Psoas muscle (tissue), 7 donors: ENCODE measurements at regions not wholly inside any gene's neighbourhood (a gene's known extent, or its start where the extent isn't known, plus 50 kb on each side); places are given as distances from the start of the nearest gene placed in this dataset.
"Not testable (repeated sequence)": the region's sequence is repeated elsewhere in the genome, so short reads cannot be mapped to it uniquely, and the experiment has no call there.

Source experiments
- ATAC-seq, 4 donors: fragments of 200-7000 bp; cut with Tn5 transposase; one replicate each; pipeline ENCODE4 v1.9.1; 2020; ENCODE audit warnings: moderate library complexity in 3 of 4, mild to moderate bottlenecking in 2 of 4
- DNase-seq, 2 donors: peaks; one replicate each; pipeline ENCODE4 v3.0.0-alpha.2; 2020
- H3K27ac ChIP-seq: fragments of 200-600 bp; one replicate; pipeline ENCODE4 v1.8.0; 2022
- H3K27me3 ChIP-seq, 3 donors: fragments of 200-600 bp in 1 of 3; one replicate each; pipeline versions ENCODE4 v1.6.1 to v1.8.0; 2013 to 2022; ENCODE audit warnings: low read length in 2 of 3, mild to moderate bottlenecking in 2 of 3, moderate library complexity in 1 of 3; ENCODE audit not compliant: insufficient read depth in 3 of 3
- H3K36me3 ChIP-seq, 2 donors: fragments of 200-600 bp in 1 of 2; one replicate each; pipeline versions ENCODE4 v1.6.1 to v1.8.0; 2013 to 2022; ENCODE audit warnings: low read depth in 1 of 2, mild to moderate bottlenecking in 1 of 2, moderate library complexity in 1 of 2; ENCODE audit not compliant: insufficient read depth in 1 of 2
- H3K4me1 ChIP-seq: fragments of 200-600 bp; one replicate; pipeline ENCODE4 v1.8.0; 2022
- H3K4me3 ChIP-seq: fragments of 200-600 bp; one replicate; pipeline ENCODE4 v1.8.0; 2022; ENCODE audit warnings: mild to moderate bottlenecking
- H3K9me3 ChIP-seq: fragments of 200-600 bp; one replicate; pipeline ENCODE4 v1.8.0; 2022
- WGBS, 3 donors: extraction: QIAGEN DNeasy Blood & Tissue Kit; methylation state at CpG; one replicate each; pipeline versions ENCODE4 v1.1.6 to v1.1.7; 2013; 5-methylcytosine and 5-hydroxymethylcytosine counted together
- intact Hi-C, 2 donors: fragments of 100-400 bp; cut with DNase I; formaldehyde crosslinking; loops; one replicate each; pipeline versions ENCODE4 v1.11.0 to v1.14.2; 2022
- TF ChIP-seq, protein P1 (sequence below): fragments of 200-600 bp; IDR thresholded peaks from one replicate; pipeline ENCODE4 v1.8.0; 2022; ENCODE audit warnings: antibody characterized with exemption
- donor health status: healthy with polysubstance abuse.
- donor health status: DM: no; HTN: no; CAD: no; lungs with moderate emphysema.
- donor health status: Bipolar disorder and iron deficiency.
- donor health status: healthy.
- donor health status: DM: yes; HTN: yes; CAD: no.
- donor health status: DM: no; HTN: no; CAD: no.
- donor health status: DM: yes; HTN: yes; CAD: no.

DNA sequence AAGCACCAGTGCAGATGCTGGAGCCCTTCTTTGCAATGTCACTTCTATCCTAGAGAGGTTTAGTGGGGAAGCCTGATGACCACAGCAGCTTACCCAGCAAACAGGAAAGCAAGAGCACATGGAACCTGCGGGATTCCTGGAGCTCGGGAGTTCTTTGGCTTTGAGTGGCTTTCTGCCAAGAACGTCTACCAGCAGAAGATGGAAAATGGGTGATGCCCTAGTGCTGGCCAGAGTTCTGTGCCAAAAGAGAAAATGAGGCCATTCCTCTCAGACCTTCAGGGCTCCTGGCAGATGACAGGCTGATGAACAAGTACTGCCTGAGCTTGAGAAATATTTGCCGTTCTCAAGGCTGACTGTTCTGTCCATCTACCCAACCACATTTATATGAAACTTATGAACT lies 332.1 kb upstream of the CCL2 start:
- Histone ChIP-seq H3K4me1 (no peaks in the 10 kb centered on the region), H3K27me3 (peaks cover 0 to 9% (median 0%) of the 10 kb centered on the region in 3 donors), H3K36me3 (no peaks in the 10 kb centered on the region), H3K9me3 (no peaks in the 10 kb centered on the region), H3K27ac (no peak overlapping the region), H3K4me3 (no peak overlapping the region)
- 30 to 43% (median 43%) methylated on average over 4 of the region's 4 CpGs for WGBS, 3 donors
- TF ChIP-seq, protein P1, sequence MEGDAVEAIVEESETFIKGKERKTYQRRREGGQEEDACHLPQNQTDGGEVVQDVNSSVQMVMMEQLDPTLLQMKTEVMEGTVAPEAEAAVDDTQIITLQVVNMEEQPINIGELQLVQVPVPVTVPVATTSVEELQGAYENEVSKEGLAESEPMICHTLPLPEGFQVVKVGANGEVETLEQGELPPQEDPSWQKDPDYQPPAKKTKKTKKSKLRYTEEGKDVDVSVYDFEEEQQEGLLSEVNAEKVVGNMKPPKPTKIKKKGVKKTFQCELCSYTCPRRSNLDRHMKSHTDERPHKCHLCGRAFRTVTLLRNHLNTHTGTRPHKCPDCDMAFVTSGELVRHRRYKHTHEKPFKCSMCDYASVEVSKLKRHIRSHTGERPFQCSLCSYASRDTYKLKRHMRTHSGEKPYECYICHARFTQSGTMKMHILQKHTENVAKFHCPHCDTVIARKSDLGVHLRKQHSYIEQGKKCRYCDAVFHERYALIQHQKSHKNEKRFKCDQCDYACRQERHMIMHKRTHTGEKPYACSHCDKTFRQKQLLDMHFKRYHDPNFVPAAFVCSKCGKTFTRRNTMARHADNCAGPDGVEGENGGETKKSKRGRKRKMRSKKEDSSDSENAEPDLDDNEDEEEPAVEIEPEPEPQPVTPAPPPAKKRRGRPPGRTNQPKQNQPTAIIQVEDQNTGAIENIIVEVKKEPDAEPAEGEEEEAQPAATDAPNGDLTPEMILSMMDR = no peak
- intact Hi-C loops = loop anchor here in 1 of 2 donors (10.0 kb wide), 1 partner anchor 222 kb away; no protein-coding TSS in a partner anchor
- DNase-seq = no peak
- ATAC-seq = no peak

DNA sequence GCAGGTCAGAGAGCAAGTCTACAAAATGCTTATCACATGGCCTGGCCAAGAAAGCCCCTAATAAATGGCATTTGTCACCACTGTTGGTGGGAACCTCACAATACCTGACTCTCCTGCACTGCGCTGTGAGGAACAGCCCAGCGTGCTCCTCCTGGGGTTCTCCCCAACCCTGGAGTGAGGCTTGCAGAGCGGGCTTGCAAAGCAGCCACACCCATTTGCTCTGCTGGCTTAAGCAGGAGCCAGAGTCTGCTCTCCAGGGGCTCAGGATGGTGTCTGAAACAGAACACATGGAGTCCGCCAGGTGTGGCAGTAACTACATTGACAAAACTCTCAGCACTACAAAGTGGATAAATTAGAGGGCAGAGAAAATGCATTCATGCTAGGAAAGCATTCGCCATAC lies 331.0 kb upstream of the CCL2 start:
- H3K4me1 ChIP-seq = no peaks in the 10 kb centered on the region
- H3K9me3 ChIP-seq = no peaks in the 10 kb centered on the region
- no peak overlapping the region for H3K4me3 ChIP-seq
- no peak overlapping the region for H3K27ac ChIP-seq
- no peaks in the 10 kb centered on the region for H3K36me3 ChIP-seq
- DNase-seq = no peak
- no peak for ATAC-seq
- TF ChIP-seq, protein P1 = no peak
- H3K27me3 ChIP-seq = peaks cover 0 to 9% (median 0%) of the 10 kb centered on the region in 3 donors
- 61 to 74% (median 68%) methylated on average over 5 of the region's 5 CpGs for WGBS, 3 donors
- intact Hi-C loops = loop anchor here in 1 of 2 donors (10.0 kb wide), 1 partner anchor 221 kb away; no protein-coding TSS in a partner anchor

DNA sequence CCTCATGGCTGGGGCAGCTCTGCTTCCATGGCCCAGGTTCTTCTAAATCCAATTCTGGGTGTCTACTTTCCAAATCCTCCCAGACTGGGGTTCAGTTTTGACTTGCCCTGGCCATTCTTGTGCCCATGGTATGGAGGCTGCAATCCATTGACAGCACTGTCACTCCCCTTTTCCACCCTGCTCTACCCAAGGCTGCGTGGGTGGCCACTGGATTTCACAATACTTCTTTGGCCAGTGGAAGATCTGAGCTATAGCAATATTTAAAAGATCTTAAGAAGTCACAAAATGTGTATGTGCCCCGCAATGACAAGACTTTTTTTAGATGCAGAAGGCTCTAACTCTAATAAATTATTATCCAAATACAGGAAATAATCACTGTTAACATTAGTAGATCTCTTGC lies 329.4 kb upstream of the CCL2 start:
- TF ChIP-seq, protein P1 = no peak
- WGBS, 3 donors = 80 to 86% (median 84%) methylated on average over 2 of the region's 2 CpGs
- H3K9me3 ChIP-seq = no peaks in the 10 kb centered on the region
- no peaks in the 10 kb centered on the region for H3K4me1 ChIP-seq
- peaks cover 0 to 9% (median 0%) of the 10 kb centered on the region in 3 donors for H3K27me3 ChIP-seq
- H3K27ac ChIP-seq = no peak overlapping the region
- intact Hi-C loops = loop anchor here (5.0 to 10.0 kb wide), 2 partner anchors 219 to 237 kb away; no protein-coding TSS in a partner anchor
- no peak for DNase-seq
- H3K4me3 ChIP-seq = no peak overlapping the region
- no peaks in the 10 kb centered on the region for H3K36me3 ChIP-seq
- no peak for ATAC-seq

DNA sequence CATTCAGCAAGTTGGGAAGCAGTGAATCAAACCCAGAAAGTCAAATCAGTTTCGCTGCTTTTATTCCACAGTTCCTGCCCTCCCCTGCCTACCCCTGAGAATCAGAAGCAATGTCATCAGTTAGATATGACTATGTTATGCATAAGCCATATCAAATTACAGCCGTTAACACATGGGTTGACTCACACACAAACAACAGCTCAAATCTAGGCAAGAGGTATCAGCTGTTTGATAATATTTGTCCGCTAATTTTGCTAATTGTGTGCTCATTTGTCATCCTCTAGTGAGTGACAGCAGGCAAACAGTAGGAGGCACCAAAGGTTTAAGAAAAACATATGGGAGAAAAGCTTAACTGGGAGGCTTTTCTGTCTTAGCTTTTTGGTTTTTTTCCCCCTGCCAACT lies 327.4 kb upstream of the CCL2 start:
- ATAC-seq (no peak), DNase-seq (no peak)
- H3K4me1 ChIP-seq = no peaks in the 10 kb centered on the region
- TF ChIP-seq, protein P1 = no peak
- peaks cover 0 to 6% (median 0%) of the 10 kb centered on the region in 3 donors for H3K27me3 ChIP-seq
- whole genome bisulfite sequencing, 3 donors = 24 to 28% (median 28%) methylated on average over 3 of the region's 3 CpGs
- no peaks in the 10 kb centered on the region for H3K9me3 ChIP-seq
- no peaks in the 10 kb centered on the region for H3K36me3 ChIP-seq
- intact Hi-C loops = loop anchor here (5.0 to 10.0 kb wide), 2 partner anchors 217 to 235 kb away; no protein-coding TSS in a partner anchor
- no peak overlapping the region for H3K27ac ChIP-seq
- H3K4me3 ChIP-seq = no peak overlapping the region

DNA sequence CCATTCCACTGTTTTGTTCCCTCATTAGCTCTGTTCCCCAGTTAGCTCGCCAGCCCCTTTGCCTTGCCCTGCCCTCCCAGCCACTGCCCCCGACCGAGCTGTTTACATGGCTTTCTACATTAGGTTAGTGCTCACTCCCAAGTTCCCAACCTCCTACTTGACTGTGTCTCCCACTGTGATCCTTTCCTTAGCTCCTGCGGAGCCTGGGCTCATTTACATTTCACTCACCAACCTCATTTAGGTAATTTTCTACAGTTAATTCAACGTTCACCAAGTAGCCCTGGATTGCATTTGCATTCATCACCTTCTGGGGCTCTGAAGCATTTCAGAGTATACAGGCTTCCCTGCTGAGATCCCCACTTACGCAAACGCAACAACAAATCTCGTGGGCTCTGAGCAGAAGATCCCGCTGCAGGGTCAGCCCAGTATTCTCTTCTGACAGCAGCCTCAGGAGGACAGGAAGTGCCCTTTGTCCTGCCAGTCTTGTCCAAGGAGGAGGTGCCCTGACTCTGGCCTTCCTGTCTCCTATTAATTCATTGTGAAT lies 325.8 kb upstream of the CCL2 start:
- no peaks in the 10 kb centered on the region for H3K36me3 ChIP-seq
- WGBS, 3 donors = 64 to 70% (median 68%) methylated on average over 9 of the region's 9 CpGs
- H3K4me3 ChIP-seq = no peak overlapping the region
- no peak overlapping the region for H3K27ac ChIP-seq
- H3K4me1 ChIP-seq = no peaks in the 10 kb centered on the region
- intact Hi-C loops = loop anchor here (5.0 to 10.0 kb wide), 2 partner anchors 216 to 233 kb away; no protein-coding TSS in a partner anchor
- ATAC-seq (no peak), DNase-seq (no peak)
- peaks cover 0 to 3% (median 0%) of the 10 kb centered on the region in 3 donors for H3K27me3 ChIP-seq
- no peaks in the 10 kb centered on the region for H3K9me3 ChIP-seq
- TF ChIP-seq, protein P1 = no peak

DNA sequence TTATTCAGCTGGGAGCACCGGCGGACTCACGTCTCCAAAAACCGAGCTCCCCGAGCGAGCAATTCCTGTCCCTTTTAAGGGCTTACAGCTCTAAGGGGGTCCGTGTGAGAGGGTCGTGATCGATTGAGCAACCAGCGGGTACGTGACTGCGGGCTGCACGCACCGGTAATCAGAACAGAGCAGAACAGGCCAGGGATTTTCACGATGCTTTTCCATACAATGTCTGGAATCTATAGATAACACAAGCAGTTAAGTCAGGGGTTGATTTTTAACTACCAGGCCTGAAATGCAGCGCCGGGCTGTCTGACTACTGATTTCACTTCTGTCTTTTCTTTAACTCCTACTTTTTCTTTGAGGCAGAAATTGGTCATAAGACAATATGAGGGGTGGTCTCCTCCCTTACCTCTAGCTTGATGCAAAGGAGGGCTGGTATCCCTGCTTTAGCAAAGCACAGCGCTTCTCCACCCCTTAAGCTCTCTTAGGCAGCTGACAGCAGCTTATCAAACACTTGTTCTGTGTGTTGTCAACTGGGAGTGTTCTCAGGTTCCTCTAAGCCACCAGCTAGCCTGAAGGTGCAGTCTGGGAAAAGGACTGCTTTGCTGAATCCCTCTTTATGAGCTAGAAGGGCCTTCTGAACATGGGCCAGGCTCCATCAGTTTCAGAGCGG lies 323.8 kb upstream of the CCL2 start:
- H3K4me3 ChIP-seq, H3K27me3 ChIP-seq, intact Hi-C loops, DNase-seq, H3K36me3 ChIP-seq, H3K4me1 ChIP-seq, H3K27ac ChIP-seq, ATAC-seq, H3K9me3 ChIP-seq: not testable (repeated sequence)
- WGBS, 3 donors = 89 to 93% (median 91%) methylated on average over 19 of the region's 19 CpGs
